CD4-positive, alpha-beta T cell (primary cell): ENCODE measurements at regions not wholly inside any gene's neighbourhood (a gene's known extent, or its start where the extent isn't known, plus 50 kb on each side); places are given as distances from the start of the nearest gene placed in this dataset.

Experiments used
- ATAC-seq: fragments of 200-7000 bp; cut with Tn5 transposase; one replicate; pipeline ENCODE4 v1.10.0; 2022; ENCODE audit warnings: mild to moderate bottlenecking; ENCODE audit not compliant: poor library complexity
- CTCF ChIA-PET: fragments of 350-600 bp; sonication (Branson Sonifier 250); formaldehyde crosslinking; loops from one replicate; lab custom pipeline; 2021; ENCODE audit warnings: antibody characterized with exemption, inconsistent platforms; lab: Charles Lee
- POLR2A ChIA-PET: fragments of 350-600 bp; sonication (Branson Sonifier 250); formaldehyde crosslinking; loops from one replicate; lab custom pipeline; 2021; ENCODE audit warnings: antibody characterized with exemption, inconsistent platforms; lab: Charles Lee
- DNase-seq, 14 experiments: peaks; one replicate each; pipeline ENCODE4 v3.0.0-alpha.2; 2013 to 2020; ENCODE audit warnings: mixed read lengths in 2 of 14
- H3K27ac ChIP-seq, 2 donors: one replicate each; pipeline versions ENCODE4 v1.5.1 to v1.7.0; 2013; ENCODE audit warnings: low read length in 2 of 2, low read depth in 1 of 2, mild to moderate bottlenecking in 1 of 2
- H3K27me3 ChIP-seq, 2 experiments: 1 replicate in 1 of 2; 2 replicates in 1 of 2; pipeline versions ENCODE4 v1.6.1 to v1.7.0; 2013; ENCODE audit warnings: low read length in 2 of 2, control low read depth in 1 of 2, mild to moderate bottlenecking in 1 of 2, moderate library complexity in 1 of 2; ENCODE audit not compliant: insufficient read depth in 2 of 2, control insufficient read depth in 1 of 2
- H3K36me3 ChIP-seq: one replicate; pipeline ENCODE4 v1.6.1; 2013; ENCODE audit warnings: low read length, control low read depth; ENCODE audit not compliant: insufficient read depth
- H3K4me1 ChIP-seq: one replicate; pipeline ENCODE4 v1.6.1; 2013; ENCODE audit warnings: low read length, control low read depth; ENCODE audit not compliant: insufficient read depth
- H3K4me3 ChIP-seq: one replicate; pipeline ENCODE4 v1.5.1; 2013; ENCODE audit warnings: mild to moderate bottlenecking, low read length, moderate library complexity
- H3K9me3 ChIP-seq, 2 experiments: 1 replicate in 1 of 2; 2 replicates in 1 of 2; pipeline versions ENCODE4 v1.6.1 to v1.7.0; 2013; ENCODE audit warnings: low read length in 2 of 2, mild to moderate bottlenecking in 2 of 2, control low read depth in 1 of 2, moderate library complexity in 1 of 2; ENCODE audit not compliant: control insufficient read depth in 1 of 2, insufficient read depth in 1 of 2
- H3K27ac Mint-ChIP-seq: one replicate; pipeline ENCODE4 v1.8.0; 2020; ENCODE audit warnings: mixed read lengths
- H3K27me3 Mint-ChIP-seq: one replicate; pipeline ENCODE4 v1.8.0; 2021; ENCODE audit warnings: mixed read lengths
- H3K36me3 Mint-ChIP-seq: one replicate; pipeline ENCODE4 v1.8.0; 2021; ENCODE audit warnings: low read depth, mixed read lengths
- H3K4me1 Mint-ChIP-seq: one replicate; pipeline ENCODE4 v1.8.0; 2021; ENCODE audit warnings: low read depth, mixed read lengths
- H3K4me3 Mint-ChIP-seq: one replicate; pipeline ENCODE4 v1.8.0; 2020; ENCODE audit warnings: mild to moderate bottlenecking, mixed read lengths
- H3K9me3 Mint-ChIP-seq: one replicate; pipeline ENCODE4 v1.8.0; 2020; ENCODE audit warnings: mixed read lengths
- intact Hi-C, 2 experiments: fragments of 100-400 bp; cut with DNase I in 1 of 2; cut with micrococcal nuclease in 1 of 2; formaldehyde crosslinking; loops; one replicate each; pipeline versions ENCODE4 v1.15.1 to v1.9.0; 2023 to 2025; cut with DNase I, micrococcal nuclease
- TF ChIP-seq, protein P1 (sequence below): fragments of 200-600 bp; IDR thresholded peaks from one replicate; pipeline ENCODE4 v1.8.0; 2022; ENCODE audit warnings: antibody characterized with exemption, mild to moderate bottlenecking

DNA sequence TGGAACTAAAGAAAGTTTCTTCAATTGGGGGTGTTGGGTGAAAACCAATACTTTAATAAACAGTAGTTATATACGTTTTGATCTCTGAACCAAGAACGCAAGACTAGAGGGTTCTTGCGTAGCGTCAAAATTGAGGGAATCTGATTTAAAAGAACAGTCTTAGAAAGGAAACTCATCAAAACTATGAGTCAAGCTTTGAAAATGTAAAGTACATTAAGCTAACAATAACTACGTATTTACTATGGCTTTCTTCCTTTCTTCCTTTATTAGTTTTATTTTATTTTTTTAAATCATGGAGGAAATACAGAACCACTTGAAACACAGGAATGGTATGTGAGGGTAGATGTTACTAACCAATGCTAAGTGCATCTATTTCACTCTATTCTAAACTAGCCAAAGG lies 287.0 kb upstream of the RSPO3 start:
- ChIA-PET CTCF (no interaction called here), POLR2A (no interaction called here)
- ATAC-seq (no peak), DNase-seq (no peak)
- Histone ChIP-seq H3K9me3 (no peaks in the 10 kb centered on the region), H3K27ac (no peak overlapping the region), H3K36me3 (no peaks in the 10 kb centered on the region), H3K27me3 (no peaks in the 10 kb centered on the region), H3K4me3 (no peak overlapping the region), H3K4me1 (no peaks in the 10 kb centered on the region)
- no peak overlapping the region for H3K27ac Mint-ChIP-seq
- H3K4me3 Mint-ChIP-seq: no peak overlapping the region
- H3K27me3 Mint-ChIP-seq: no peaks in the 10 kb centered on the region
- no peaks in the 10 kb centered on the region for H3K36me3 Mint-ChIP-seq
- H3K4me1 Mint-ChIP-seq: no peaks in the 10 kb centered on the region
- TF ChIP-seq, protein P1, sequence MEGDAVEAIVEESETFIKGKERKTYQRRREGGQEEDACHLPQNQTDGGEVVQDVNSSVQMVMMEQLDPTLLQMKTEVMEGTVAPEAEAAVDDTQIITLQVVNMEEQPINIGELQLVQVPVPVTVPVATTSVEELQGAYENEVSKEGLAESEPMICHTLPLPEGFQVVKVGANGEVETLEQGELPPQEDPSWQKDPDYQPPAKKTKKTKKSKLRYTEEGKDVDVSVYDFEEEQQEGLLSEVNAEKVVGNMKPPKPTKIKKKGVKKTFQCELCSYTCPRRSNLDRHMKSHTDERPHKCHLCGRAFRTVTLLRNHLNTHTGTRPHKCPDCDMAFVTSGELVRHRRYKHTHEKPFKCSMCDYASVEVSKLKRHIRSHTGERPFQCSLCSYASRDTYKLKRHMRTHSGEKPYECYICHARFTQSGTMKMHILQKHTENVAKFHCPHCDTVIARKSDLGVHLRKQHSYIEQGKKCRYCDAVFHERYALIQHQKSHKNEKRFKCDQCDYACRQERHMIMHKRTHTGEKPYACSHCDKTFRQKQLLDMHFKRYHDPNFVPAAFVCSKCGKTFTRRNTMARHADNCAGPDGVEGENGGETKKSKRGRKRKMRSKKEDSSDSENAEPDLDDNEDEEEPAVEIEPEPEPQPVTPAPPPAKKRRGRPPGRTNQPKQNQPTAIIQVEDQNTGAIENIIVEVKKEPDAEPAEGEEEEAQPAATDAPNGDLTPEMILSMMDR: no peak
- intact Hi-C loops: no loop called here
- no peaks in the 10 kb centered on the region for H3K9me3 Mint-ChIP-seq

- Mint-ChIP-seq H3K9me3 (no peaks in the 10 kb centered on the region), H3K27me3 (no peaks in the 10 kb centered on the region), H3K4me1 (no peaks in the 10 kb centered on the region), H3K27ac (no peak overlapping the region), H3K4me3 (no peak overlapping the region), H3K36me3 (no peaks in the 10 kb centered on the region)
- intact Hi-C loops: no loop called here
- no peak for DNase-seq
- H3K4me1 ChIP-seq: no peaks in the 10 kb centered on the region
- ChIA-PET CTCF (no interaction called here), POLR2A (no interaction called here)
- H3K9me3 ChIP-seq: peaks cover 0 to 4% of the 10 kb centered on the region in 2 experiments
- TF ChIP-seq, protein P1: no peak
- H3K4me3 ChIP-seq: no peak overlapping the region
- ATAC-seq: no peak
- no peak overlapping the region for H3K27ac ChIP-seq
- H3K36me3 ChIP-seq: no peaks in the 10 kb centered on the region
- no peaks in the 10 kb centered on the region for H3K27me3 ChIP-seq
Measured at GRCh38 chr6:126842769-126843168, 275.7 kb upstream of the RSPO3 start.

DNA sequence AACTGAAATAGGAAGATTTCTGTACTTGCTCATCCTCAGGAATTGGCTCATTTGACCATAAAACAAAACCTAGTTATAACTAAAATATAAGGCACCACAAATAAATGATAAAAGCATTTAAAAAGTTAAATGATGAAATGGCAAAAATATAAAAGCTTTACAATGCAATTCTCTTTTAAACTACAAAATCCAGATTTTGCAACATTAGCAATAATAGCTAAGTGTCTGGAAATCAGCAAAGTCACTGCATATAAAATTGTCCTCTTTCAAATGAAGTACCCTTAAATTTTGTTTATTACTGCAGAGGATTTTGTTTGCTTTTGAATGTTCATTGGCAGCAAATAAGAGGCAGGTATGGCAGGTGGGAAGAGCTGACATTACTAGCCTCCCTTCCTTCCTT lies 270.4 kb upstream of the RSPO3 start:
- no peaks in the 10 kb centered on the region for H3K9me3 Mint-ChIP-seq
- H3K36me3 ChIP-seq: no peaks in the 10 kb centered on the region
- H3K9me3 ChIP-seq: peaks cover 0 to 4% of the 10 kb centered on the region in 2 experiments
- H3K4me3 ChIP-seq: no peak overlapping the region
- no peak for DNase-seq
- no peaks in the 10 kb centered on the region for H3K36me3 Mint-ChIP-seq
- intact Hi-C loops: no loop called here
- no peak overlapping the region for H3K27ac Mint-ChIP-seq
- no peaks in the 10 kb centered on the region for H3K4me1 ChIP-seq
- no peaks in the 10 kb centered on the region for H3K4me1 Mint-ChIP-seq
- H3K27ac ChIP-seq: no peak overlapping the region
- TF ChIP-seq, protein P1: no peak
- H3K27me3 ChIP-seq: no peaks in the 10 kb centered on the region
- H3K4me3 Mint-ChIP-seq: no peak overlapping the region
- ChIA-PET POLR2A (no interaction called here), CTCF (no interaction called here)
- no peaks in the 10 kb centered on the region for H3K27me3 Mint-ChIP-seq
- ATAC-seq: no peak
